Activated CD4-positive, alpha-beta memory T cell treated with anti-CD3 and anti-CD28 coated beads for 36 hours (primary cell): ENCODE measurements at regions not wholly inside any gene's neighbourhood (a gene's known extent, or its start where the extent isn't known, plus 50 kb on each side); places are given as distances from the start of the nearest gene placed in this dataset.

ENCODE experiments used
- CTCF ChIA-PET: fragments of 350-600 bp; sonication (Branson Sonifier 250); formaldehyde crosslinking; loops from one replicate; lab custom pipeline; 2021; ENCODE audit warnings: antibody characterized with exemption, inconsistent platforms; lab: Charles Lee
- POLR2A ChIA-PET: fragments of 350-600 bp; sonication (Branson Sonifier 250); formaldehyde crosslinking; loops from one replicate; lab custom pipeline; 2021; ENCODE audit warnings: antibody characterized with exemption; lab: Charles Lee
- DNase-seq: peaks from one replicate; pipeline ENCODE4 v3.0.0-alpha.2; 2020
- H3K27ac Mint-ChIP-seq: one replicate; pipeline ENCODE4 v1.8.0; 2021; ENCODE audit warnings: mixed read lengths
- H3K27me3 Mint-ChIP-seq: one replicate; pipeline ENCODE4 v1.8.0; 2021; ENCODE audit warnings: mixed read lengths
- H3K36me3 Mint-ChIP-seq: one replicate; pipeline ENCODE4 v1.8.0; 2021; ENCODE audit warnings: mixed read lengths
- H3K4me1 Mint-ChIP-seq: one replicate; pipeline ENCODE4 v1.8.0; 2021; ENCODE audit warnings: low read depth, mixed read lengths
- H3K4me3 Mint-ChIP-seq: one replicate; pipeline ENCODE4 v1.8.0; 2021; ENCODE audit warnings: mild to moderate bottlenecking, mixed read lengths
- H3K9me3 Mint-ChIP-seq: one replicate; pipeline ENCODE4 v1.8.0; 2021; ENCODE audit warnings: mixed read lengths
- intact Hi-C: fragments of 100-400 bp; cut with micrococcal nuclease; formaldehyde crosslinking; loops from one replicate; pipeline ENCODE4 v1.15.1; 2023

DNA sequence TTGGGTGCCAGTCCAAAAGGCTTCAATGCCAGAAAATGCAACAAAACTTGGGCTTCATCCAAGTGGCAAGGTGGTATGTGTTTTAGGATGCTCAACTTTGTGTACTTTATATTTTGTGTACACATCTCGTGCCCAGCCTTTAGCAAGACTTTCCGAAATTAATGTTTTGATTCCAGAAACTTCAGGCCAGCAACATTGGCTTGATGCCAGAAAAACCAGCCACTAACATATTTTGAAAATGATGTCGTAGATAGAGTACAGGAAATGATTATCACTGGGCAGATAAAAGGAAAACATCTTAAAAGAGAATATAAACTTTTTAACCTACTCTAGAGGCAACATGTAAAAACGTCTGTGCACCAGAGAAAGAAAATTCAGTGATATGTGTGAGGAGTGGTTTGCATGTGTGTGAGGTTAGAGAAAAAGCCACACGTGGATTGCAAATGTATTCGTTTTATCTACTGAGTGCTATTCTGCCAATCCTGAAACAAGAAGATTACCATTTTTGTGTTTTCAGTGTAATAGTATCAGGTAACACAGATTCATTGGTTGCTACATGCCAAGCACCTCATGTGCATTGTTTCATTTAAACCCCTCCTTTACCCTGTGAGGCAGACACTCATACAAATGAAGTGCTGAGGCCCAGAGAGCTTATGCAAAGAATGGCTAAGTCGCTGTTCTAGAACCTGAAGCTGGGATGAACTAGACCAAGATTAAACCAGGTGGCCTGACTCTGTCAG is 264.8 kb downstream of the C1D start:
- POLR2A ChIA-PET, result no interaction called here
- no peak overlapping the region for H3K4me3 Mint-ChIP-seq
- H3K4me1 Mint-ChIP-seq, result no peaks in the 10 kb centered on the region
- CTCF ChIA-PET, result no interaction called here
- no peak overlapping the region for H3K27ac Mint-ChIP-seq
- no peak for DNase-seq
- no peaks in the 10 kb centered on the region for H3K36me3 Mint-ChIP-seq
- no peaks in the 10 kb centered on the region for H3K9me3 Mint-ChIP-seq
- intact Hi-C loops, result no loop called here
- peaks cover 1% of the 10 kb centered on the region for H3K27me3 Mint-ChIP-seq

- ChIA-PET CTCF (no interaction called here), POLR2A (no interaction called here)
- Mint-ChIP-seq H3K9me3 (peaks cover under 1% of the 10 kb centered on the region), H3K27me3 (peaks cover 1% of the 10 kb centered on the region), H3K27ac (no peak overlapping the region), H3K4me3 (no peak overlapping the region), H3K36me3 (no peaks in the 10 kb centered on the region), H3K4me1 (no peaks in the 10 kb centered on the region)
- DNase-seq, result no peak
- intact Hi-C loops, result no loop called here
Observed at GRCh38 chr2:67798541-67799160, 264.2 kb downstream of the C1D start.

DNA sequence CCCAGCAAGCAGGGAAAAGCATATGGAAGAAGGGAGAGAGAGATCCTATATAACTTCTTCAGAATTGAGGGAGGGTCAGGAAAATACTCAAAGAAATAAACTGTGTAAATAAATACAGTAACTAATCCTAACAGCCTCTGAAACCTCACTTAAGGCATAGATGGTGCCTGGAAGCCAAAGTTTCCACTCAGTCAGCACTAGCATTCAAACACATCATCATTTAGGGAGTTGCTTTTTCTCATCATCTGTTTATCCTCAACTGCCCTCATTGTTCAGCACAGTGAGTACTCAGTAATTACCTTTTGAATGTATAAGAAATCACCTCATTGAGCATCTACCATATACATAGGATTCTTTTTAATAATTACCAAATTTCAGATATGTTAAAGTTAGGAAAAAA is 262.9 kb downstream of the C1D start:
- H3K36me3 Mint-ChIP-seq, result no peaks in the 10 kb centered on the region
- intact Hi-C loops, result no loop called here
- ChIA-PET CTCF (no interaction called here), POLR2A (no interaction called here)
- no peaks in the 10 kb centered on the region for H3K4me1 Mint-ChIP-seq
- H3K9me3 Mint-ChIP-seq, result peaks cover 2% of the 10 kb centered on the region
- no peak overlapping the region for H3K27ac Mint-ChIP-seq
- peaks cover 1% of the 10 kb centered on the region for H3K27me3 Mint-ChIP-seq
- H3K4me3 Mint-ChIP-seq, result no peak overlapping the region
- DNase-seq, result no peak

GRCh38 chr2:67802291-67802690 is 260.5 kb downstream of the C1D start:
- H3K27ac Mint-ChIP-seq, result no peak overlapping the region
- POLR2A ChIA-PET, result no interaction called here
- intact Hi-C loops, result no loop called here
- H3K9me3 Mint-ChIP-seq, result peaks cover 4% of the 10 kb centered on the region
- H3K4me3 Mint-ChIP-seq, result no peak overlapping the region
- H3K4me1 Mint-ChIP-seq, result no peaks in the 10 kb centered on the region
- peaks cover 1% of the 10 kb centered on the region for H3K27me3 Mint-ChIP-seq
- DNase-seq, result no peak
- H3K36me3 Mint-ChIP-seq, result no peaks in the 10 kb centered on the region
- CTCF ChIA-PET, result no interaction called here

DNA sequence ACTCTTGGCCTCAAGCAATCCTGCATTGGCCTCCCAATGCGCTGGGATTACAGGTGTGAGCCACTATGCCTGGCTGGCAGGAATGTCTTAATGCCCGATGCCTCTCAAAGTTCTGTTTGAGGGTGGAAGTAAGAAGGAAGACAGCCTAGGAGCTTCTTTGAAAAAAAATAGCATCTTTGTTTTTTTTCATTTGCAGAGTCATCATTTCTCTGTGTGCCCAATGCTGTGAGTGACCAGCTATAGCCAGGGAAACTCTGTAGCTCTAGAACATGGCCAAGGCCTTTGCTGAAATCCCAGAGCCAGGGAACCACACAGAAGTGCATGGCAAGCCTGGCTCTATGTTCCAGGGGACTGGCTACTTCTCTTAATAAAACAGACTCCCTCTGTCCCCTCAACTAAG is 260.0 kb downstream of the C1D start:
- H3K9me3 Mint-ChIP-seq, result peaks cover 4% of the 10 kb centered on the region
- intact Hi-C loops, result no loop called here
- no peaks in the 10 kb centered on the region for H3K36me3 Mint-ChIP-seq
- H3K27ac Mint-ChIP-seq, result no peak overlapping the region
- no peak overlapping the region for H3K4me3 Mint-ChIP-seq
- DNase-seq, result no peak
- POLR2A ChIA-PET, result no interaction called here
- CTCF ChIA-PET, result no interaction called here
- peaks cover 1% of the 10 kb centered on the region for H3K27me3 Mint-ChIP-seq
- H3K4me1 Mint-ChIP-seq, result no peaks in the 10 kb centered on the region

GRCh38 chr2:67806816-67807215 is 256.0 kb downstream of the C1D start:
- CTCF ChIA-PET, result no interaction called here
- Mint-ChIP-seq H3K4me1 (no peaks in the 10 kb centered on the region), H3K27me3 (peaks cover 5% of the 10 kb centered on the region), H3K36me3 (no peaks in the 10 kb centered on the region), H3K9me3 (peaks cover 12% of the 10 kb centered on the region), H3K27ac (no peak overlapping the region), H3K4me3 (no peak overlapping the region)
- intact Hi-C loops, result no loop called here
- POLR2A ChIA-PET, result no interaction called here
- no peak for DNase-seq

- no peak overlapping the region for H3K27ac Mint-ChIP-seq
- intact Hi-C loops, result no loop called here
- CTCF ChIA-PET, result no interaction called here
- no peak overlapping the region for H3K4me3 Mint-ChIP-seq
- POLR2A ChIA-PET, result no interaction called here
- no peak for DNase-seq
- H3K36me3 Mint-ChIP-seq, result no peaks in the 10 kb centered on the region
- peaks cover 5% of the 10 kb centered on the region for H3K27me3 Mint-ChIP-seq
- H3K4me1 Mint-ChIP-seq, result no peaks in the 10 kb centered on the region
- H3K9me3 Mint-ChIP-seq, result peaks cover 12% of the 10 kb centered on the region
Observed at GRCh38 chr2:67808112-67808511, 254.7 kb downstream of the C1D start.

- Mint-ChIP-seq H3K27ac (no peak overlapping the region), H3K4me3 (no peak overlapping the region), H3K9me3 (peaks cover 8% of the 10 kb centered on the region), H3K4me1 (no peaks in the 10 kb centered on the region), H3K36me3 (no peaks in the 10 kb centered on the region), H3K27me3 (peaks cover 5% of the 10 kb centered on the region)
- ChIA-PET POLR2A (no interaction called here), CTCF (no interaction called here)
- intact Hi-C loops, result no loop called here
- DNase-seq, result no peak
Observed at GRCh38 chr2:67812682-67813081, 250.1 kb downstream of the C1D start.

- POLR2A ChIA-PET, result no interaction called here
- Mint-ChIP-seq H3K36me3 (no peaks in the 10 kb centered on the region), H3K4me3 (no peak overlapping the region), H3K9me3 (no peaks in the 10 kb centered on the region), H3K4me1 (no peaks in the 10 kb centered on the region), H3K27me3 (no peaks in the 10 kb centered on the region), H3K27ac (no peak overlapping the region)
- CTCF ChIA-PET, result no interaction called here
- intact Hi-C loops, result no loop called here
- no peak for DNase-seq
Observed at GRCh38 chr2:67823726-67824125, 239.1 kb downstream of the C1D start.

DNA sequence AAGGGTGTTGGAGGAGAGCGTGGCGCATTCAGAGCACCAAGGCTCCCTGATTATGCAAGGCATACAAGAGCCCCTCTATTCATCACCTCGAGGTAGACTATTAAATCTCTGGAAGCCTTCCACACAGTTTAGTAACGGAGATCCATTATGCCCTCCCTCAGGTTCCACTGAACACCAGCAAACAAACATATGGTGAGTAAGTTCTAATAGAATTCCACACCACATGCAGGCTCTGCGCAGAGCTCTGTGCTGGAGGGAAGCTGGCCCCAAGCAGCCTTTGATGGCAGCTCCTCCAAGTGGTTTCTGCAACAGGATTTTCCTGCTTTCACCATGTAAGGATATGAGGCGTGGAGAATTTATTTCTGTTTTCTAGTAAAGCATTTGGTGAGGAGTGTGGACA is 238.6 kb downstream of the C1D start:
- H3K36me3 Mint-ChIP-seq, result no peaks in the 10 kb centered on the region
- POLR2A ChIA-PET, result no interaction called here
- intact Hi-C loops, result no loop called here
- CTCF ChIA-PET, result no interaction called here
- H3K4me1 Mint-ChIP-seq, result no peaks in the 10 kb centered on the region
- H3K27ac Mint-ChIP-seq, result no peak overlapping the region
- no peak for DNase-seq
- no peak overlapping the region for H3K4me3 Mint-ChIP-seq
- H3K9me3 Mint-ChIP-seq, result no peaks in the 10 kb centered on the region
- H3K27me3 Mint-ChIP-seq, result no peaks in the 10 kb centered on the region

GRCh38 chr2:67825476-67825875 is 237.3 kb downstream of the C1D start:
- no peaks in the 10 kb centered on the region for H3K27me3 Mint-ChIP-seq
- H3K4me1 Mint-ChIP-seq, result no peaks in the 10 kb centered on the region
- H3K4me3 Mint-ChIP-seq, result no peak overlapping the region
- intact Hi-C loops, result no loop called here
- DNase-seq, result no peak
- no peaks in the 10 kb centered on the region for H3K36me3 Mint-ChIP-seq
- no peaks in the 10 kb centered on the region for H3K9me3 Mint-ChIP-seq
- POLR2A ChIA-PET, result no interaction called here
- CTCF ChIA-PET, result no interaction called here
- no peak overlapping the region for H3K27ac Mint-ChIP-seq

- no peak overlapping the region for H3K27ac Mint-ChIP-seq
- POLR2A ChIA-PET, result no interaction called here
- H3K36me3 Mint-ChIP-seq, result no peaks in the 10 kb centered on the region
Observed at GRCh38 chr2:67828066-67828465, 234.7 kb downstream of the C1D start.

DNA sequence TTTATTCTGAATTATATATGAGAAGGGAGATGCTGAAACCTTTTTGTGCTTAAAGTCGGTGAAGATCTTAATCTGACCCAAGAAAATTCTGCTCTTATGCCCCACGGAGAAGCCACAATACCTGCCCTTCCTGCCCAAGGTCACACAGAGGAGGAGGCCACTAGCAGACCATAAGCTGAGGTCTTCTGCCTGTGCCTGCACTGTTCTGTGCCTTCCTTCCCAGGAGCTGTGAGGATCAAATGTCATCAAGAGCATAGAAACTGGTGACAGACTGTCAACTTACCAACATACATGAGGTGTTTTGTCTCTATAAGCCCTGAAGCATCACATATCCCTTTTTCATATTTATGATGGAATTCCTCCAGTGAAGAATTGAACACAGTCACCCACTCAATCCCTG is 233.3 kb downstream of the C1D start:
- Mint-ChIP-seq H3K27ac (no peak overlapping the region), H3K4me1 (no peaks in the 10 kb centered on the region), H3K27me3 (no peaks in the 10 kb centered on the region), H3K36me3 (no peaks in the 10 kb centered on the region), H3K4me3 (no peak overlapping the region), H3K9me3 (no peaks in the 10 kb centered on the region)
- ChIA-PET POLR2A (no interaction called here), CTCF (no interaction called here)
- intact Hi-C loops, result no loop called here
- no peak for DNase-seq

More at GRCh38 chr2:67828066-67828465, 234.7 kb downstream of the C1D start:
- H3K27me3 Mint-ChIP-seq, result no peaks in the 10 kb centered on the region
- no peaks in the 10 kb centered on the region for H3K9me3 Mint-ChIP-seq
- CTCF ChIA-PET, result no interaction called here
- H3K4me3 Mint-ChIP-seq, result no peak overlapping the region
- no peaks in the 10 kb centered on the region for H3K4me1 Mint-ChIP-seq
- intact Hi-C loops, result no loop called here
- DNase-seq, result no peak
